GM21515 (cell line): ENCODE measurements at regions not wholly inside any gene's neighbourhood (a gene's known extent, or its start where the extent isn't known, plus 50 kb on each side); places are given as distances from the start of the nearest gene placed in this dataset.
"Not testable (repeated sequence)": the region's sequence is repeated elsewhere in the genome, so short reads cannot be mapped to it uniquely, and the experiment has no call there.

Source experiments
- ATAC-seq: cut with Tn5 transposase; IDR thresholded peaks from one replicate; pipeline ENCODE4 v1.9.1; 2021; ENCODE audit not compliant: unreplicated experiment

- ATAC-seq = no peak
Measured at GRCh38 chr7:118777308-118777707, 552.8 kb downstream of the ANKRD7 start.

DNA sequence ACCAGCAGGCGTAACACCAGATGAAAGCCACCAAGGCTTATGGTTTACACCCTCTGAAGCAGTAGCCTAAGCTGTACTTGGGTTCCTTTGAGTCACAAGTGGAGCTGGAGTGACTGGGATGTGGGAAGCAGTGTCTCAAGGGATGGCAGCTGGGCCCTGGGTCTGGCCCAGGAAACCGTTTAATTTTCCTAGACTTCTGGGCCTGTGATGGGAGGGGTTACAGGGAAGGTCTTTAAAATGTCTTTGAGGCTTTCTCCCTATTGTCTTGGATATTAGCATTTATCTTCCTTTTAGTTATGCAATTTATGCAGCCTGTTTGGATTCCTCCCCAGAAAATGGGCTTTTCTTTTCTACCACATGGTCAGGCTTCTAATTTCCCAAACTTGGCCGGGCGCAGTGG, 568.2 kb downstream of the ANKRD7 start:
- no peak for ATAC-seq

DNA sequence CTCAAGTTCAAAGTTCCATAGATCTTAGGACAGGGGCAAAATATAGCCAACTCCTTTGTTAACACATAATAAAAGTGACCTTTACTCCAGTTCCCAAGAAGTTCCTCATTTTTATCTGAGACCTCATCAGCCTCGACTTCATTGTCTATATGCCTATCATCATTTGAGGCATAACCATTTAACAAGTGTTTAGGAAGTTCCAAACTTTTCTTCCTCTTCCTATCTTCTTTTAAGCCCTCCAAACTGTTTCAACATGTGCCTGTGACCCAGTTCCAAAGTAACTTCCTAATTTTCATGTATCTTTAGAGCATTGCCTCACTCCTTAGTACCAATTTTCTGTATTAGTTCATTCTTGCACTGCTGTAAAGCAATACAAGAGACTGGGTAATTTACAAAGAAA, 569.1 kb downstream of the ANKRD7 start:
- ATAC-seq = no peak

DNA sequence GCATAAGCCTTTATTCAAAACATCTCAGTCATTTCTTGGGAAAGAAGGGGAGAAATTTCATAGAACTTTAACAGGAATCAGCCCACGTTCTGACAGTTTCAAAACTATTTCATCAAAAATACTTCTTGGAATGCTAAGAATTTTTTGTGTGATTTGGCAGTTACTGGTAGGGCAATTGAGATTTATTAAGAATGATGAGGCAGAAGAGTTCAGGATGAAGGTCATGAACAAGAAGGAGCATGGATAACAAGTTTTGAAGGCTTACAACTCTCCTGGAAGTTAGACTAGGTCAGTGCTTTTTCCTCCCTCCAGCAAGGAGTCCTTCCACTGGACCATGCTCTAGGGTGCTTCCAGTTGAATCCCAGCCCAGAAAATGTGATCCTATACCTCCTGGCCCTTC, 569.9 kb downstream of the ANKRD7 start:
- ATAC-seq = no peak

DNA sequence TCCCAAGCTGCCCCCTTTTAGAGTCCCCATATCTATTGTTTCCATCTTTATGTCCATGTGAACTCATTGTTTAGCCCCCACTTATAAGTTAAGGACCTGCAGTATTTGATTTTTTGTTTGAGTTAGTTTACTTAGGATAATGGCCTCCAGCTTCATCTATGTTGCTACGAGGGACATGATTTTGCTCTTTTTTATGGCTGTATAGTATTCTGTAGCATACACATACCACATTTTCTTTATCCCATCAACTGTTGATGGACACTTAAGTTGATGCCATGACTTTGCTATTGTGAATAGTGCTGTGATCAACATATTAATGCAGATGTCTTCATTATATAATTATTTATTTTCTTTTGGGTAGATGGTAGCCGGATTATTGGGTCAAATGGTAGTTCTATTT, 576.9 kb downstream of the ANKRD7 start:
- ATAC-seq = no peak

- ATAC-seq = no peak
Measured at GRCh38 chr7:118802726-118803125, 578.2 kb downstream of the ANKRD7 start.

GRCh38 chr7:118826246-118826645, 601.7 kb downstream of the ANKRD7 start:
- ATAC-seq = no peak

DNA sequence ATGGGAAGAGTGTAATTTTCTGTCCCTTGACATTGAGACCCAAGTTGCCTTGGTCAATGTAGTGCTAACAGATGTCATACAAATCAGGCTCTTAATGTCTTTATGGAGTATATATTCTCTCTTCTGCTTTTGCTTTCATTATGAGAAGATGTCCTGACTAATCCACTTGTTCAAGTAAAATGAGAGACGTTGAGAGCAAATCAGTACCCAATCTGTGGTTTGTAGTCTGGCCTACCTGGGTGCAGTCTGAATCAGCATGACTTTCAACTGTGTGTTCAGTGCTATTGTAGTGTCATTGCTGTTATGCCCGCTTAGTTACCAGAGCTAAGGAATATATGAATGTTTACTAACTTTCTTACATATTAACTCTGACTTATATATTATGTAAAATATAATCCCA, 612.4 kb downstream of the ANKRD7 start:
- peak; percentile 93 for ATAC-seq

GRCh38 chr7:118839515-118839914, 615.0 kb downstream of the ANKRD7 start:
- ATAC-seq = no peak

DNA sequence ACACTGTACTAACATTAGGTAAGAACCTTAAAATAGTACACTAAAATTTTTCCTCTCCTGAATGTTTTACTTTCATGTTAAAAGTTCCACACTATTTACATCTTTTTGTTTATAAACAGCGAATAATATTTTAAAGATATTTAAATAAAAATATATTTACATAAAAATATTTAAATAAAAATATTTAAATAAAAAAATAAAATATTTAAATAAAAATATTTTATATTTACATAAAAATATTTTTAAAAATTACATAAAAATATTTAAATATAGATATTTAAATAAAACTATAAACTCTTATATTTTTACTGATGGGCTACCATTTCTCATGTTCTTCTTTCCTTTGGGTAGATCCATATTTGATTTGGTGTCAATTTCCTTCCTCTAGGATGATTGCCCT, 619.0 kb downstream of the ANKRD7 start:
- no peak for ATAC-seq

GRCh38 chr7:118844748-118845147, 620.2 kb downstream of the ANKRD7 start:
- ATAC-seq = no peak

GRCh38 chr7:118845791-118846190, 621.3 kb downstream of the ANKRD7 start:
- ATAC-seq = no peak

- ATAC-seq = no peak
Measured at GRCh38 chr7:118846977-118847376, 622.5 kb downstream of the ANKRD7 start.

DNA sequence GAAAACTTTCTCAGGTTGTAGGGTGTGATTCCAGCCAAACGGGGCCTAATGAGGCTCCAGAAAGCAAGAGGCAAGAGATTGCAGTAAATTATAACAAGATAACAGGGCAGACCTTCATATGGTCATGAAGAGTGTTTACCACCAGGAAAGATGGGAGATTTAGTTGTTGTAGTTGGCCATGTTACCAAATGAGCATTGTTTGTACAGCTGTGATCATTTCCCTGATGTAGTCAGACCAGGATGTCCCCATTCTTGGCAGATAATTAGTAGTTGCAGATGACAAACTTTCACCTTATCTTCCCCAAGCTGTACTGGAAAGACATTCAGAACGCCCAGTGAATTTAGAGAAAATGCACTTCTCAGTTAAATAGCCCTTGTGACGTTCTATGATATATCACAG, 630.8 kb downstream of the ANKRD7 start:
- no peak for ATAC-seq

GRCh38 chr7:118858651-118859149, 634.2 kb downstream of the ANKRD7 start:
- ATAC-seq = no peak

DNA sequence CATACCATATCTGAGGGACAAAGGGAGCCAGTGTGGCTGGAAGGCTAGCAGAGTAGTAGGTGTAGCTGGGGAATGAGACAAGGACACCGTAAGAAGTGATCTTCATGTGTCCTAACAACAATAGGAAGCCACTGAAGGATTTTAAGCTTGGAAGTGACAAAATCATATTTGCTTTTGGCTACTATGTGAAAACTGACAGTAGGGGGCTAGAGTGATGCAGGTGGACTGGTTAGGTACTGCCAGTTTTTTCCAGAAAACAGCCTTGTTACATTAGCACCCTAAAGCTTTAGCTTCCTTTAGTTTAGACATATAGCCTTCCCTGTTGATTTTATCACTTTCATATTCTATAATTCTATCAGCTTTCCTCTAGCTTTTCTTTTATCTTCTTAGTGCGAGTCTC, 637.1 kb downstream of the ANKRD7 start:
- ATAC-seq = no peak

DNA sequence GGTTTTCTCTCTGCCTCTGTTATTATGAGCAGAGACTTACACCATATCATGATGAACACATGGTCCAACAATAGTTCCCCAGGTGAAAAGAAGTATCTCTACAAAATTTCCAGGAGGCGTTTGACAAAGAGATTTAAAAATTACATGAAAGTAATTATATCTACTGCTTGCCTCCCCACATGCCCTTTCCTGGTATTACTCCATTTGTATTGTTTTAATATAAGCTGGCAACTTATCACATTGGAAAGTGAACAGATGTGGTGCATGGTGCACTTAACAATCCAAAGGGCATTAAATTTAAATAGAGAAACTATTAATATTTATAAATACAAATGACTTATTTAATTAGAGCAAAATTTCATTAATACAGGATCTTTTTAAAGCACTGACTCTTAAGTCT, 638.2 kb downstream of the ANKRD7 start:
- no peak for ATAC-seq

- no peak for ATAC-seq
Measured at GRCh38 chr7:118863966-118864365, 639.5 kb downstream of the ANKRD7 start.

GRCh38 chr7:118867860-118868259, 643.4 kb downstream of the ANKRD7 start:
- no peak for ATAC-seq

DNA sequence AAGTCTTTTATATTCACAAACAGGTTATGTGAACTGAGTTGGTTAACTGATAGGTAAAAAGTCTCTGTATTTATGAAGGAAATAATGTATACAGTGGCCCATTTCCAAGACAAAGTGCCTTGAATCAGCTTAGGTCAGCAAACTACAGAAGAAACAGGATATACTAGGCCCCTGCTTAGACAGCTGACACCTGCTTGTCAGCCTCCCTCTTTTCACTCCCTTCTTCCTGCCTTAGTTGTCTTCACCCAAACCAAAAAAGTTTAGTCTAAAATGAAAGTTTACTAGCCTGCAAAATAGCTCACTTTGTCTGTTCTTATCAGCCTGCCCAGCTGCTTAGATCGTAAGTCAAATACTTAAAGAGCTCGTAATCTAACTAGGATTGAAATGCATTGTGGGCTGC, 644.6 kb downstream of the ANKRD7 start:
- not testable (repeated sequence) for ATAC-seq

GRCh38 chr7:118870187-118870586, 645.7 kb downstream of the ANKRD7 start:
- no peak for ATAC-seq

GRCh38 chr7:118872568-118872967, 648.1 kb downstream of the ANKRD7 start:
- no peak for ATAC-seq

DNA sequence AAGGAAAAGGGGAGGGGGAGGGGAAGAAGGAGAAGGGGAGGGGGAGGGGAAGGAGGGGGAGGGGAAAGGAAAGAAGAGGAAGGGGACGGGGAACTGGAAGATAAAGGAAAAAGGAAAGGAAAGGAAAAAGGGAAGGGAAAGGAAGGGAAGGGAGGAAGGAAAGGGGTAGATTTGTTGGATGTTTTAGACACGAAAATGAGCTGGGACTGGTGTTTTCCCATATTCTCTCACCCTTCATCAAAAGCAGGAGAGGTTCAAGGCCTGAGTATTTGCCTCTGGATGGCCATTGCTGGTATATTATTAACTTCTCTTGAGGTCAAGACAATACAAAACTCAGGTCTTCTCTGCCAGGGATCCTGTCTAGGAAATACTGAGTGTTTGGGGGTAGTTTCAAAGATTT, 652.7 kb downstream of the ANKRD7 start:
- ATAC-seq = no peak

- ATAC-seq = no peak
Measured at GRCh38 chr7:118878336-118878735, 653.8 kb downstream of the ANKRD7 start.
